HG02970 (cell line): ENCODE measurements at regions not wholly inside any gene's neighbourhood (a gene's known extent, or its start where the extent isn't known, plus 50 kb on each side); places are given as distances from the start of the nearest gene placed in this dataset.

ENCODE experiments used
- ATAC-seq: cut with Tn5 transposase; IDR thresholded peaks from one replicate; pipeline ENCODE4 v1.9.1; 2021; ENCODE audit warnings: mild to moderate bottlenecking, moderate library complexity, moderate number of reproducible peaks; ENCODE audit not compliant: unreplicated experiment, low FRiP score

GRCh38 chr7:46209611-46210388, 288.7 kb upstream of the IGFBP3 start:
- ATAC-seq = no peak

- no peak for ATAC-seq
Observed at GRCh38 chr7:46208635-46209525, 287.8 kb upstream of the IGFBP3 start.

- ATAC-seq = no peak
Observed at GRCh38 chr7:46207931-46208634, 287.0 kb upstream of the IGFBP3 start.

- no peak for ATAC-seq
Observed at GRCh38 chr7:46206476-46207060, 285.5 kb upstream of the IGFBP3 start.

GRCh38 chr7:46205478-46205877, 284.4 kb upstream of the IGFBP3 start:
- ATAC-seq = no peak

- no peak for ATAC-seq
Observed at GRCh38 chr7:46203926-46204325, 282.9 kb upstream of the IGFBP3 start.

- ATAC-seq = no peak
Observed at GRCh38 chr7:46202379-46202778, 281.3 kb upstream of the IGFBP3 start.

- ATAC-seq = no peak
Observed at GRCh38 chr7:46201961-46202360, 280.9 kb upstream of the IGFBP3 start.

GRCh38 chr7:46198701-46199100, 277.6 kb upstream of the IGFBP3 start:
- ATAC-seq = no peak

GRCh38 chr7:46197785-46198540, 276.9 kb upstream of the IGFBP3 start:
- no peak for ATAC-seq

- ATAC-seq = no peak
Observed at GRCh38 chr7:46195934-46196333, 274.9 kb upstream of the IGFBP3 start.

- ATAC-seq = no peak
Observed at GRCh38 chr7:46192271-46192670, 271.2 kb upstream of the IGFBP3 start.

GRCh38 chr7:46191776-46192175, 270.7 kb upstream of the IGFBP3 start:
- ATAC-seq = no peak

GRCh38 chr7:46191296-46191695, 270.2 kb upstream of the IGFBP3 start:
- ATAC-seq = no peak

- ATAC-seq = no peak
Observed at GRCh38 chr7:46189255-46189790, 268.3 kb upstream of the IGFBP3 start.

- ATAC-seq = no peak
Observed at GRCh38 chr7:46186131-46186530, 265.1 kb upstream of the IGFBP3 start.

- no peak for ATAC-seq
Observed at GRCh38 chr7:46179061-46179610, 258.1 kb upstream of the IGFBP3 start.

- ATAC-seq = no peak
Observed at GRCh38 chr7:46178661-46179060, 257.6 kb upstream of the IGFBP3 start.

GRCh38 chr7:46177821-46178220, 256.7 kb upstream of the IGFBP3 start:
- no peak for ATAC-seq
